ENCODE measurements at regions not wholly inside any gene's neighbourhood (a gene's known extent, or its start where the extent isn't known, plus 50 kb on each side); places are given as distances from the start of the nearest gene placed in this dataset.

DNA sequence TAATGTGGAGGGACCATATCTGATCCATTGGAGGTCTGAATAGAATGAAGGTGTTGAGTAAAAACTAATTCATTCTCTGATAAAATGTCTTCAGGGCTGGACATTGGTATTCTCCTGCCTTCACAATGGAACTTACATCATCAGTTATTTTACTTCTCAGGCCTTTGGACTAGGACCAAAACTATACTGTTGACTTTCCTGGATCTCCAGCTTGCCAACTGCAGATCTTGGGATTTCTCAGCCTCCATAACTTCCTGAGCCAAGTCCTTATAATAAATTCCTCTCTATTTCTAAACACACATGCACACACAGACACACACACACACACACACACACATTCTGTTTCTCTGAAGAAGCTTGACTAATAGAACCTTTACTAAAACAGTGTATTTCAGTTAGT lies 1858.6 kb upstream of the ADGRL3 start:
- CTCF ChIA-PET: no interaction called here
- no peak for FAIRE-seq
- no TSS peak for BruUV-seq (replicated peaks)

GRCh38 chr4:59348949-59349348 lies 1851.2 kb upstream of the ADGRL3 start:
- in situ Hi-C loops (cut with MboI): no loop called here
- no TSS peak for BruUV-seq (replicated peaks)
- Histone ChIP-seq H3K27me3 (replicated peaks in 1 of 2; ENCODE audit: control insufficient read depth in 2 of 2, insufficient read depth in 2 of 2, low read length in 1 of 2) (no peaks in the 10 kb centered on the region), H2AFZ (ENCODE audit: control insufficient read depth, low read depth, low read length) (no peak overlapping the region), H3K4me3 (no peak overlapping the region), H4K20me1 (ENCODE audit: control insufficient read depth, insufficient read depth) (no peaks in the 10 kb centered on the region), H3K4me1 (ENCODE audit: control insufficient read depth, insufficient read depth, low read length) (no peaks in the 10 kb centered on the region), H3K79me2 (ENCODE audit: control insufficient read depth, insufficient read depth, low read length) (no peaks in the 10 kb centered on the region), H3K36me3 (ENCODE audit: control insufficient read depth in 2 of 2, insufficient read depth in 2 of 2, low read length in 1 of 2) (no peaks in the 10 kb centered on the region), H3K9me3 (replicated peaks; ENCODE audit: control insufficient read depth, insufficient read depth, low read length) (no peaks in the 10 kb centered on the region), H3K27ac (ENCODE audit: control insufficient read depth, insufficient read depth) (no peak overlapping the region), H3K9ac (ENCODE audit: control insufficient read depth, insufficient read depth, low read length) (no peak overlapping the region), H3K4me2 (ENCODE audit: control insufficient read depth, insufficient read depth) (no peak overlapping the region)
- ChIA-PET RAD21 (ENCODE audit: unreplicated experiment) (no interaction called here), CTCF (no interaction called here), POLR2A (no interaction called here), SMC1A (ENCODE audit: uncharacterized antibody, unreplicated experiment) (interaction anchor here (0.5 kb wide), 1 partner anchor 9 kb away, joined by 5 read pairs; no protein-coding TSS in a partner anchor)
- DNase-seq (ENCODE audit: low read depth, low spot score) (no peak), ATAC-seq (no peak), FAIRE-seq (no peak)
- intact Hi-C loops (cut with micrococcal nuclease; ENCODE audit: unreplicated experiment): no loop called here
- no peak for TF ChIP-seq BRCA1 (IDR thresholded peaks at IDR 0.05; ENCODE audit: low read depth, low read length)
- no peak for TF ChIP-seq EZH2 (IDR thresholded peaks at IDR 0.05; ENCODE audit: borderline replicate concordance, control insufficient read depth, low read depth, low read length)
- TF ChIP-seq, protein P1, sequence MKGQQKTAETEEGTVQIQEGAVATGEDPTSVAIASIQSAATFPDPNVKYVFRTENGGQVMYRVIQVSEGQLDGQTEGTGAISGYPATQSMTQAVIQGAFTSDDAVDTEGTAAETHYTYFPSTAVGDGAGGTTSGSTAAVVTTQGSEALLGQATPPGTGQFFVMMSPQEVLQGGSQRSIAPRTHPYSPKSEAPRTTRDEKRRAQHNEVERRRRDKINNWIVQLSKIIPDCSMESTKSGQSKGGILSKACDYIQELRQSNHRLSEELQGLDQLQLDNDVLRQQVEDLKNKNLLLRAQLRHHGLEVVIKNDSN (IDR thresholded peaks at IDR 0.05; ENCODE audit: borderline replicate concordance, extremely low read length, insufficient read depth, low read depth, low read length): no peak
- TF ChIP-seq SP1 (IDR thresholded peaks at IDR 0.05; ENCODE audit: low read depth, low read length): no peak

More for the DNA sequence above, 1858.6 kb upstream of the ADGRL3 start:
- Histone ChIP-seq H3K9ac (ENCODE audit: control insufficient read depth, insufficient read depth, low read length) (no peak overlapping the region), H3K4me1 (ENCODE audit: control insufficient read depth, insufficient read depth, low read length) (no peaks in the 10 kb centered on the region), H3K27me3 (replicated peaks in 1 of 2; ENCODE audit: control insufficient read depth in 2 of 2, insufficient read depth in 2 of 2, low read length in 1 of 2) (no peaks in the 10 kb centered on the region), H3K36me3 (ENCODE audit: control insufficient read depth in 2 of 2, insufficient read depth in 2 of 2, low read length in 1 of 2) (no peaks in the 10 kb centered on the region), H2AFZ (ENCODE audit: control insufficient read depth, low read depth, low read length) (no peak overlapping the region), H3K27ac (ENCODE audit: control insufficient read depth, insufficient read depth) (no peak overlapping the region), H3K9me3 (replicated peaks; ENCODE audit: control insufficient read depth, insufficient read depth, low read length) (no peaks in the 10 kb centered on the region), H3K4me3 (no peak overlapping the region), H3K79me2 (ENCODE audit: control insufficient read depth, insufficient read depth, low read length) (no peaks in the 10 kb centered on the region), H3K4me2 (ENCODE audit: control insufficient read depth, insufficient read depth) (no peak overlapping the region), H4K20me1 (ENCODE audit: control insufficient read depth, insufficient read depth) (no peaks in the 10 kb centered on the region)
- ChIA-PET POLR2A (no interaction called here), SMC1A (ENCODE audit: uncharacterized antibody, unreplicated experiment) (interaction anchor here (0.7 kb wide), 1 partner anchor 18 kb away, joined by 3 read pairs; no protein-coding TSS in a partner anchor), RAD21 (ENCODE audit: unreplicated experiment) (no interaction called here)
- in situ Hi-C loops (cut with MboI): no loop called here
- DNase-seq (ENCODE audit: low read depth, low spot score) (no peak), ATAC-seq (no peak)
- intact Hi-C loops (cut with micrococcal nuclease; ENCODE audit: unreplicated experiment): no loop called here
- no peak for TF ChIP-seq SUZ12 (IDR thresholded peaks at IDR 0.05; ENCODE audit: unreplicated experiment)
- TF ChIP-seq ZNF274 (IDR thresholded peaks at IDR 0.05; ENCODE audit: insufficient read depth, insufficient read length): no peak
- TF ChIP-seq PML (IDR thresholded peaks at IDR 0.05; ENCODE audit: low read length): no peak
- no peak for TF ChIP-seq HCFC1 (IDR thresholded peaks at IDR 0.05; ENCODE audit: low read length)

Measured in GM12878 (cell line).